NB4 (cell line): ENCODE measurements at regions not wholly inside any gene's neighbourhood (a gene's known extent, or its start where the extent isn't known, plus 50 kb on each side); places are given as distances from the start of the nearest gene placed in this dataset.

ENCODE experiments used
- DNase-seq: peaks from one replicate; pipeline ENCODE4 v3.0.0; 2010; ENCODE audit warnings: low read depth
- H3K4me3 ChIP-seq: one replicate; pipeline ENCODE4 v1.5.1; 2011; ENCODE audit warnings: mild to moderate bottlenecking, low read depth, low read length, moderate library complexity
- MAX ChIP-seq: IDR thresholded peaks from 2 replicates; pipeline ENCODE4 v1.6.1; 2011; ENCODE audit warnings: low read depth, low read length
- MYC ChIP-seq: IDR thresholded peaks from 2 replicates; pipeline ENCODE4 v1.6.1; 2011; ENCODE audit warnings: low read depth, low read length
- POLR2A ChIP-seq: IDR thresholded peaks from 2 replicates; pipeline ENCODE4 v1.6.1; 2011; ENCODE audit warnings: mild to moderate bottlenecking; ENCODE audit not compliant: insufficient read length; ENCODE audit errors: extremely low read depth
- TF ChIP-seq, protein P1 (sequence below): IDR thresholded peaks from one replicate; pipeline ENCODE4 v1.5.1; 2012; ENCODE audit warnings: low read depth, low read length

DNA sequence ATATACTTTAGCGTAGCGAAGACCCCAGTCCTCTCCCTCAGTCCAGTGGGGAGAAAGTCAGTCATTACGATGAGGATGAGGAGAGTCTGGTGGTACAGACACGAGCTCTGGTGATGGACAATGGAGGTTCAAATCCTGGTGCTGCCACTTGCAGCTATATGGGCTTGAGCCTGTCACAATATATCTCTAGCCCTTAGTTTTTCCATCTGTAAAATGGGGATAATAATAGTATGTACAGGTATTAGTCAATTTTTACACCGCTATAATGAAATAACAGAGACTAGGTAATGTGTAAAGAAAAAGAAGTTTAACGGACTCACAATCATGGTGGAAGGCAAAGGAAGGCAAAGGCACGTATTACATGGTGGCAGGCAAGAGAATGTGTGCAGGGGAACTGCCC, 237.9 kb downstream of the BCAS1 start:
- no peak overlapping the region for H3K4me3 ChIP-seq
- TF ChIP-seq MYC (no peak), POLR2A (no peak), MAX (no peak)
- TF ChIP-seq, protein P1, sequence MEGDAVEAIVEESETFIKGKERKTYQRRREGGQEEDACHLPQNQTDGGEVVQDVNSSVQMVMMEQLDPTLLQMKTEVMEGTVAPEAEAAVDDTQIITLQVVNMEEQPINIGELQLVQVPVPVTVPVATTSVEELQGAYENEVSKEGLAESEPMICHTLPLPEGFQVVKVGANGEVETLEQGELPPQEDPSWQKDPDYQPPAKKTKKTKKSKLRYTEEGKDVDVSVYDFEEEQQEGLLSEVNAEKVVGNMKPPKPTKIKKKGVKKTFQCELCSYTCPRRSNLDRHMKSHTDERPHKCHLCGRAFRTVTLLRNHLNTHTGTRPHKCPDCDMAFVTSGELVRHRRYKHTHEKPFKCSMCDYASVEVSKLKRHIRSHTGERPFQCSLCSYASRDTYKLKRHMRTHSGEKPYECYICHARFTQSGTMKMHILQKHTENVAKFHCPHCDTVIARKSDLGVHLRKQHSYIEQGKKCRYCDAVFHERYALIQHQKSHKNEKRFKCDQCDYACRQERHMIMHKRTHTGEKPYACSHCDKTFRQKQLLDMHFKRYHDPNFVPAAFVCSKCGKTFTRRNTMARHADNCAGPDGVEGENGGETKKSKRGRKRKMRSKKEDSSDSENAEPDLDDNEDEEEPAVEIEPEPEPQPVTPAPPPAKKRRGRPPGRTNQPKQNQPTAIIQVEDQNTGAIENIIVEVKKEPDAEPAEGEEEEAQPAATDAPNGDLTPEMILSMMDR, result no peak
- no peak for DNase-seq

DNA sequence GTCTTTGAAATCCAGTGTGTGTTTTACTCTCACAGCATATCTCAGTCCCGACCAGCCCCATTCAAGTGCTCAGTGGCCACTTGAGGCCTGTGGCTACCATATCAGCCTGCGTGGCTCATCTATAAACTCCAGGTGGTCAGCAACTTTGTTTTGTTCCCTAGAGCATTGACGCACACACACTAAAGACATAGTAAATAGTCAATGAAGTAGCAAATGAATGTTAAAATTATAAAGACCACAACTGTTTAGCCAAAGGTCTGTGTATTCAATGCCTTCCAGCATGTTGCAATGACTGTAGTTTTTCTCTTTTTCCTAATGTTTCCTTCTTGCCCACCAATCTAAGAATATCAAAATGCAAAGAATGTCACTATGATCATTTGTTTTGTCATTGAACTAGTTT, 238.2 kb upstream of the ZNF217 start:
- no peak for TF ChIP-seq MYC
- TF ChIP-seq, protein P1, result no peak
- no peak for TF ChIP-seq POLR2A
- no peak for TF ChIP-seq MAX
- no peak overlapping the region for H3K4me3 ChIP-seq
- no peak for DNase-seq

DNA sequence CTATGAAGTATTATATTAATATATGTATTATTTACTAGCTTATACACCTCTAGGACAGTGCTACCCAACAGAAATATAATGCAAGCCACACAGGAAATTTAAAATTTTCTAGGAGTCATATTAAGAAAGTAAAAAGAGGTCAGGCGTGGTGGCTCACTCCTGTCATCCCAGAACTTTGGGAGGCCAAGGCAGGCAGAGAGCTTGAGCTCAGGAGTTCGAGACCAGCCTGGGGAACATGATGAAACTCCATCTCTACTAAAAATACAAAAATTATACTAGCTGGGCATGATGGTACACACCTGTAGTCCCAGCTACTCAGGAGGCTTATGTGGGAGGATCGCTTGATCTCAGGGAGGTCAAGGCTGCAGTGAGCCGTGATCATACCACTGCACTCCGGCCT, 237.6 kb upstream of the ZNF217 start:
- H3K4me3 ChIP-seq, result no peak overlapping the region
- TF ChIP-seq MAX, result no peak
- TF ChIP-seq, protein P1, result no peak
- TF ChIP-seq POLR2A, result no peak
- TF ChIP-seq MYC, result no peak
- no peak for DNase-seq

- peak; percentile 77 for DNase-seq
- peak overlapping the region; percentile 58 for H3K4me3 ChIP-seq
- TF ChIP-seq POLR2A (no peak), MAX (peak; percentile 18; the same call in 1 of the 2 replicates), MYC (peak; percentile 29; the same call in 1 of the 2 replicates)
- TF ChIP-seq, protein P1, result no peak
These were observed 236.3 kb upstream of the ZNF217 start for GRCh38 chr20:53829724-53830521.

GRCh38 chr20:53829255-53829723, 235.7 kb upstream of the ZNF217 start:
- peak overlapping the region; percentile 58 for H3K4me3 ChIP-seq
- DNase-seq, result peak; percentile 80
- TF ChIP-seq MYC (peak; percentile 25; the same call in 1 of the 2 replicates), MAX (peak; percentile 4; the same call in 1 of the 2 replicates), POLR2A (peak; percentile 16)
- TF ChIP-seq, protein P1, result no peak
